RWPE2 (cell line): ENCODE measurements at regions not wholly inside any gene's neighbourhood (a gene's known extent, or its start where the extent isn't known, plus 50 kb on each side); places are given as distances from the start of the nearest gene placed in this dataset.
"Not testable (repeated sequence)": the region's sequence is repeated elsewhere in the genome, so short reads cannot be mapped to it uniquely, and the experiment has no call there.

Experiments used
- ATAC-seq: fragments of 200-7000 bp; cut with Tn5 transposase; 3 replicates; pipeline ENCODE4 v1.9.1; 2021; ENCODE audit warnings: low read depth
- DNase-seq: peaks from one replicate; pipeline ENCODE4 v3.0.0-alpha.2; 2020; ENCODE audit warnings: low spot score
- H3K27ac ChIP-seq: fragments of 450-650 bp; 2 replicates; pipeline ENCODE4 v1.5.1; 2017; ENCODE audit warnings: mild to moderate bottlenecking; ENCODE audit not compliant: poor library complexity, severe bottlenecking
- H3K27me3 ChIP-seq: fragments of 250-450 bp; sonication (Bioruptor Pico); 2 replicates; pipeline ENCODE4 v1.5.1; 2021; ENCODE audit warnings: mild to moderate bottlenecking, moderate library complexity; ENCODE audit not compliant: insufficient read depth, poor library complexity, severe bottlenecking
- H3K36me3 ChIP-seq: fragments of 250-450 bp; sonication (Bioruptor Pico); 2 replicates; pipeline ENCODE4 v1.5.1; 2020; ENCODE audit warnings: low read depth, mild to moderate bottlenecking, moderate library complexity
- H3K4me1 ChIP-seq: fragments of 250-450 bp; sonication (Bioruptor Pico); 2 replicates; pipeline ENCODE4 v1.5.1; 2021; ENCODE audit warnings: mild to moderate bottlenecking, moderate library complexity; ENCODE audit not compliant: insufficient read depth, poor library complexity, severe bottlenecking
- H3K4me3 ChIP-seq: fragments of 250-450 bp; sonication (Bioruptor Pico); 2 replicates; pipeline ENCODE4 v1.5.1; 2021; ENCODE audit warnings: mild to moderate bottlenecking, moderate library complexity; ENCODE audit not compliant: severe bottlenecking
- H3K9me3 ChIP-seq: fragments of 250-450 bp; sonication (Bioruptor Pico); 2 replicates; pipeline ENCODE4 v1.5.1; 2021; ENCODE audit warnings: mild to moderate bottlenecking, moderate library complexity; ENCODE audit not compliant: severe bottlenecking
- TF ChIP-seq, protein P1 (sequence below): fragments of 450-650 bp; IDR thresholded peaks from one replicate; pipeline ENCODE4 v1.5.1; 2017; ENCODE audit warnings: mild to moderate bottlenecking, moderate library complexity; ENCODE audit not compliant: poor library complexity, severe bottlenecking

DNA sequence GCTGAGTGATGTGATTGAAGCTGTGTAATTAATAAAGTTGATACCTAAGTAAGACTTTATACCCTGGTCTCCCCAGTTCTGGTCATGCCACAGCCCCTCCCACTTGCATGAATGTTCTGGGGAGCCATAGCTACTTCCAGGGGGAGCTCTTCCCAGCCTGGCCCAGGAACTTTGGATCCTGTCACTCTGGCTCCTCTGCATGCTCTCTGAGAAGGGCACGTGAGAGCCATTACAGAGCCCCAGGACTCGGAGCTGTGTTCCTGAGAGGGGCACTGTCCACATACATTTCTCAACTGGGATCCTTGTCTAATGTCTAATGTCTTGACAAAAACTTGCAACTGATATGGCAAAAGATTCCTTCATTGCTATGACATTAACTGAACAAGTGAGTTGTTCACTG, 173.9 kb upstream of the NPY start:
- H3K4me1 ChIP-seq, result no peaks in the 10 kb centered on the region
- H3K27me3 ChIP-seq, result no peaks in the 10 kb centered on the region
- no peak for ATAC-seq
- TF ChIP-seq, protein P1, sequence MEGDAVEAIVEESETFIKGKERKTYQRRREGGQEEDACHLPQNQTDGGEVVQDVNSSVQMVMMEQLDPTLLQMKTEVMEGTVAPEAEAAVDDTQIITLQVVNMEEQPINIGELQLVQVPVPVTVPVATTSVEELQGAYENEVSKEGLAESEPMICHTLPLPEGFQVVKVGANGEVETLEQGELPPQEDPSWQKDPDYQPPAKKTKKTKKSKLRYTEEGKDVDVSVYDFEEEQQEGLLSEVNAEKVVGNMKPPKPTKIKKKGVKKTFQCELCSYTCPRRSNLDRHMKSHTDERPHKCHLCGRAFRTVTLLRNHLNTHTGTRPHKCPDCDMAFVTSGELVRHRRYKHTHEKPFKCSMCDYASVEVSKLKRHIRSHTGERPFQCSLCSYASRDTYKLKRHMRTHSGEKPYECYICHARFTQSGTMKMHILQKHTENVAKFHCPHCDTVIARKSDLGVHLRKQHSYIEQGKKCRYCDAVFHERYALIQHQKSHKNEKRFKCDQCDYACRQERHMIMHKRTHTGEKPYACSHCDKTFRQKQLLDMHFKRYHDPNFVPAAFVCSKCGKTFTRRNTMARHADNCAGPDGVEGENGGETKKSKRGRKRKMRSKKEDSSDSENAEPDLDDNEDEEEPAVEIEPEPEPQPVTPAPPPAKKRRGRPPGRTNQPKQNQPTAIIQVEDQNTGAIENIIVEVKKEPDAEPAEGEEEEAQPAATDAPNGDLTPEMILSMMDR, result no peak
- no peak overlapping the region for H3K4me3 ChIP-seq
- no peaks in the 10 kb centered on the region for H3K9me3 ChIP-seq
- H3K27ac ChIP-seq, result no peak overlapping the region
- no peak for DNase-seq
- H3K36me3 ChIP-seq, result no peaks in the 10 kb centered on the region

DNA sequence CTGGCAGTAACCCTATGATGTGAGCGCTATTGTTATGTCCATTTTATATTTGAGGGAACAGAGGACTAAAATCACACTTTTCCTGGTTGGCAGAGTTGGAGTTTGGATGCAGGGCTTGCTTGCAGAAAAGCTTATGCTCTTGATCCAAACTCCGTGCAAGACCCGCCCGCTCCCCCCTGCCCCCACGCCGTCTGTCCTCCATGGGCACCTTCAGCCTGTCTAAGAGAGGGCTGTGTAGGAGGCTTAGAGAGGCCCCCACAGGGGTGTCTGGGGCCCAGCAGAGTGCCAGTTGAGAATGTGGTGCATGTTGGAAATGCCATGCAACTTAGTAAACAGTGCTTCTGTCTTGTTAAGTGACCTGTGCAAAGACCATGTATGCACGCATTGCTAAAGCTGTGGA, 170.5 kb upstream of the NPY start:
- Histone ChIP-seq H3K4me3 (no peak overlapping the region), H3K27me3 (no peaks in the 10 kb centered on the region), H3K4me1 (no peaks in the 10 kb centered on the region), H3K9me3 (no peaks in the 10 kb centered on the region), H3K27ac (no peak overlapping the region), H3K36me3 (no peaks in the 10 kb centered on the region)
- TF ChIP-seq, protein P1, result no peak
- DNase-seq, result no peak
- no peak for ATAC-seq

DNA sequence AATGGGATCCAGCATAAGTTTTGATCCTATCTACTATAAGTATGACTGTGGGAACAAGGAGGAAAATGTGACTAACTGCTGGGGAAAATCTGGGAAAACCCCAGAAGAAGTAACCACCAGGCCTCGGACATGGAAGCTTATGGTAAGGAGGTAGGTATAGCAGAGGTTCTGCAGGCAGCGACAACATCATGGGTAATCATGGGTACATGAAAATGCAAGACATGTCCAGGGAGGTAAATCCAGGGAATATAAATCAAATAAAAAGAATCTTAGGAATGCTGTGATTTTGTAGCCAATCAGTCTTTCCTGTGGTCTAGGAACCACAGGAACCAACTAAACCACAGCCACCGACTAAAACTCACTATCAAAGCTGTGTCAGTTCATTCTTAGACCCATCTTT, 168.3 kb upstream of the NPY start:
- TF ChIP-seq, protein P1, result no peak
- Histone ChIP-seq H3K4me1 (no peaks in the 10 kb centered on the region), H3K4me3 (no peak overlapping the region), H3K27me3 (no peaks in the 10 kb centered on the region), H3K36me3 (no peaks in the 10 kb centered on the region), H3K27ac (no peak overlapping the region), H3K9me3 (no peaks in the 10 kb centered on the region)
- ATAC-seq (no peak), DNase-seq (no peak)

DNA sequence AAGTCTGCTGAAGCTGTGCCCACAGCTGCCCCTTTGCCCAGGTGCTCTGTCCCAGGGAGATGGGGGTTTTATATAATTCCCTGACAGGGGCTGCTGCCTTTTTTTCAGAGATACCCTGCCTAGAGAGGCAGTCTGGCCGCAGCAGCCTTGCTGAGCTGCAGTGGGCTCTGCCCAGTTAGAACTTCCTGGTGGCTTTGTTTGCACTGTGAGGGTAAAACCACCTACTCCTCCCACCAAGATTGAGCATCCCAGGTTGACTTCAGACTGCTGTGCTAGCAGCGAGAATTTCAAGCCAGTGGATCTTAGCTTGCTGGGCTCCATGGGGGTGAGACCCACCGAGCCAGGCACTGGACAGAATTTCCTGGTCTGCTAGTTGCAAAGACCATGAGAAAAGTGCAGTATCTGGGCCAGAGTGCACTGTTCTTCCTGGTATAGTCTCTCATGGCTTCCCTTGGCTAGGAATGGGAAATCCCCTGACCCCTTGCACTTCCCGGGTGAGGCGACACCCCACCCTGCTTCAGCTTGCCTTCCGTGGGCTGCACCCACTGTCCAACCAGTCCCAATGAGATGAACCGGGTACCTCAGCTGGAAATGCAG, 166.0 kb upstream of the NPY start:
- not testable (repeated sequence) for H3K4me3 ChIP-seq, H3K36me3 ChIP-seq, DNase-seq, H3K27ac ChIP-seq, H3K9me3 ChIP-seq, H3K4me1 ChIP-seq, ATAC-seq, H3K27me3 ChIP-seq

DNA sequence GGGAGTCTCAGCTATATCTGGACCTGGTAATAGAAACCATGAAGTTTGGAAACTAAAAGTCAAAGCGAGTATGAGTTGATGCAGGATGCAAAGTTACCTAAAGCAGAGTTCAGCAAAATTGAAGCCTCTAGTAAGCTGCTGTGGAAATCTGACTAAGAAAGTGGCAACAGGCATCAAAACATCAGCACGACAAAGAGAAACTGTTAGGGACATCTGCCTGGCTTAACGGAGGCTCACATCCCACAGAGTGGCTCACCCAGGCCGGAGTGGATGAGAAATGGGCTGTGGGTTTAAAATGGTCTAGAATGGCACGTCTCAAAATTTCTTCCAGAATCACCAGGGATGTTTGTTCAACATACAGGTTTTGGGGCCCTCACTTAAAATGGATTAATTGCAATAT, 164.1 kb upstream of the NPY start:
- no peak for ATAC-seq
- no peaks in the 10 kb centered on the region for H3K27me3 ChIP-seq
- H3K4me3 ChIP-seq, result no peak overlapping the region
- TF ChIP-seq, protein P1, result no peak
- no peak for DNase-seq
- no peaks in the 10 kb centered on the region for H3K9me3 ChIP-seq
- H3K36me3 ChIP-seq, result no peaks in the 10 kb centered on the region
- no peaks in the 10 kb centered on the region for H3K4me1 ChIP-seq
- H3K27ac ChIP-seq, result no peak overlapping the region
